ENCODE measurements at regions not wholly inside any gene's neighbourhood (a gene's known extent, or its start where the extent isn't known, plus 50 kb on each side); places are given as distances from the start of the nearest gene placed in this dataset.
"Not testable (repeated sequence)": the region's sequence is repeated elsewhere in the genome, so short reads cannot be mapped to it uniquely, and the experiment has no call there.

DNA sequence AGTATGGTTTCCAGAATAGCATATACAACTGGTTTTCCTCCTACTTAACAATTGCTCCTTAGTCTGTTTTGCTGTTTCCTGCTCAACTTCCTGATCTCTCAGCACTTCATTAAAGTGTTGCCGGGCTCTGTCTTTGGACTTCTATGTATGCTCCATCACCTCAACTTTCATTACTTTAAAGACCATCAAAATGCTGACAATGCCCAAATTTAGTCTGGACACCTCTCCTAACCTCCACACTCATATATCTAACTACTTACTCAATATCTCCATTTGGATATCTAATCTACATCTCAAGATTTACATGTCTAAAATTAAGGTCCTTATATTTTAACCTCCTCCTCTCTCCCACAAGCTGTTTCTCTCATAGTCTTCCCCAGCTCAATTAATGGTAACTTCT is 54.4 kb upstream of the LGR5 start:
- DNase-seq: no peak

- DNase-seq: not testable (repeated sequence)
These were observed 62.8 kb upstream of the LGR5 start for GRCh38 chr12:71376711-71377355.

DNA sequence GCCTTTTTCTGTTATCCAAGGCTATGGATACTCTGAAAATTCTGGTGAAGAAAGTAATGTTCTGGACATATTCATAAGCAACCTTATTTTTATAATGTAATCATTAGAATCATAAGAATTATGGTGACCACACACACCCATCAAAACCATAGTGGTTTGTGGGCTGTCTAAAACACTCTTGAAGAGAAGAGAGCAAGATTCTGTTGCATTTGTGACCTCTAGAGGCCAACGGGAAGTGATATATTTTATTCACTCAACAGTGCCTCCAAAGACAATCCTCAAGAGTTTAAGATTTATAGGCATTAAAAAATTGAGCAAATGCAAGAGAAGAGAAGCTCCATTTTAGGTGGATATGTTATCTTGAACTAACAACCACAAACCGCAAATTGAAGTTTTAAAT is 68.5 kb upstream of the LGR5 start:
- DNase-seq: no peak

DNA sequence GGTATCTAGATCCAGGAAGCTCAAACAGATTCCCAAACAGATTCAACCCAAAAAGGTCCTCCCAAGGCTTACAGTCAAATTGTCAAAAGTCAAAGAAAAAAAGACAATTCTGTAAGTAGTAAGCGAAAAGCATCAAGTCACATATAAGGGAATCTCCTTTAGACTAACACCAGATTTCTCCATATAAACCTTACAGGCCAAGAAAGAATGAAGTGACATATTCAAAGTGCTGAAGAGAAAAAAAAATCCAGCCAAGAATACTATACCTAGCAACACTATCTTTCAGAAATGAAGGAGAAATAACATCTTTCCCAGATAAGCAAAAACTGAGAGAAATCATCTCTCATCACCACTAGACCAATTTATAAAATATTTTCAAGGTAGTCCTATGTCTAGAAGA is 79.6 kb upstream of the LGR5 start:
- no peak for DNase-seq

DNA sequence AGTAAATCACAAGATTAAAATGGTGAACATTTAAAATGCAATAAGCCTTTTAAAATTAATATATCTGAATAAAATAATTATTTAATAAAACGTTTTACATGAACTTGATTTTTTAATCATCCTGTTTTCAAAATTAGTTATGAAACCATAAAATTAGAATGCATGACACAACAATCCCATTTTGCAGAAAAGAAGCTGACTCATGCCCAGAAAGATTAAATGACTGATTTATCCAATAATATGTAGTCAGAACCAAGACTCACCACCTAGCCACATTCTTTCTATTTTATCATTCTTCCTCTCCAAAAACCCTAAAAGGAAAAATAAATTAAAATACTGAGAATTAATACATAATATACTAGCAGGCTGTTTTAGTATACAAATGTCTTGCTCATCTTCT is 83.0 kb upstream of the LGR5 start:
- no peak for DNase-seq

- peak; percentile 13 for DNase-seq
These were observed 84.7 kb upstream of the LGR5 start for GRCh38 chr12:71354871-71355270.

- no peak for DNase-seq
These were observed 86.0 kb upstream of the LGR5 start for GRCh38 chr12:71353607-71354006.

GRCh38 chr12:71349950-71350349 is 89.6 kb upstream of the LGR5 start:
- DNase-seq: no peak

GRCh38 chr12:71338933-71339332 is 100.7 kb upstream of the LGR5 start:
- no peak for DNase-seq

- DNase-seq: no peak
These were observed 103.7 kb upstream of the LGR5 start for GRCh38 chr12:71335963-71336257.

GRCh38 chr12:71335151-71335962 is 104.2 kb upstream of the LGR5 start:
- no peak for DNase-seq

DNA sequence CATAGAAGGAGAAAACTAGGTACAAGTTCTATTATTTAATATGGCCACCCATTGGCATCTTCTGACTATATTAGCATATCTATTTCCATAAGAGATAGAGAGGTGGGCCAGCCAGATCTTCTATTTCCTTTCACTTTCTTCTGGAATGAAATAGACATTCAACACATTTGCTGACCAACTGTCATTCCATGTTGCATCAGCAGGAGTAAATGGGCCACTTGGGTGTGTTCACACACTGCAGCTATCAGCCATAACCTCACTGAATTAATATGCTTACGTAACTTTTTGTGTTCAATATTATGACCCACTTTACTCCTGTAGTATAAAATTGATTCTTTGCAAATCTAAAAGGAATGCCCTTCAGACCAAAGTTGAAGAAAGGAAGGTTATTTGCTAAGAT is 106.2 kb upstream of the LGR5 start:
- no peak for DNase-seq

- no peak for DNase-seq
These were observed 109.6 kb upstream of the LGR5 start for GRCh38 chr12:71329956-71330355.

- DNase-seq: no peak
These were observed 118.1 kb upstream of the LGR5 start for GRCh38 chr12:71321531-71321930.

DNA sequence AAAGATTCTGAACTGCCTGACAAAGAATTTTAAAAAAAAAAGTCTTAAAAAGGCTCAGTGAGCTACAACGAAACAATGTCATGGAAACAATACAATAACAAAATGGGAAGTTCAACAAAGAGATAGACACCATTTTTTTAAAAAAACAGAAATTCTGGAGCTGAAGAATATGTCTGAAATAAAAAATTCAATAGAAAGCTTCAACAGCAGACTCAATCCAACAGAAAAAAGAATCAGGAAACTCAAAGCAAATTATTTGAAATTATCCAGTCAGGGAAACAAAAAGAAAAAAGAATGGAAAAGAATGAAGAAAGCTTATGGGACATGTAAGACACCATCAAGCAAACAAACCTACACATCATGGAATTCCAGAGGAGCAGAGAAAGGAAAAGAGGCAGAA is 118.5 kb upstream of the LGR5 start:
- no peak for DNase-seq

- DNase-seq: no peak
These were observed 124.1 kb upstream of the LGR5 start for GRCh38 chr12:71315328-71315985.

DNA sequence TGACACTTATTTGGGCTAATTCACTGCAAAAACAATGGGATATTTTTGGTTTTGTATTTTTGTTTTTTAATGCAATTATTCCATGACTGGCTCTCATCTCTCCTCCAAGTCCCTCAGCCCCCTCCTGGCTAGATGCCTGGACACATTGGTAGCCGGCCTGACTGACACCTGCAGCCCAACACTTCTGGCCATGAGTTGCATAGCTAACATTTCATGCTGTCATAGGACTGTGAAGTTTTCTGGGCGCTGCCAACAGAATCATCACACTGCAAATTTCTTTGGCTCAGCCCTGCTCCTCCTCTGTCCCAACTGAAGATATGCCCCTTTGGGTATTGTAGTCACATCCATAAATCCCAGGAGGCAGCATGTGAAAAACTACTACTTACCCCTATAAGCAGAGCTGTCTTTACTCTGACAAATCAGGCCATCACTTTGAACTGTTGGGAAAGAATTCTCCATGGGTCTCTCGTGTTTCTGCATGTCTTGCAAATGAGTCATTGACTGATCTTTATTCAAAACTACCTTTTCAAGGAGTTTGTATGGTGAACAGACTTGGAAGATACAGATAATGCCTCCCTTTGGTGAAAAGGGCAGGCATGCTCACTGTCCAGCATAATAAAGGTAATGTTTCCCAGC is 126.7 kb upstream of the LGR5 start:
- DNase-seq: no peak

- not testable (repeated sequence) for DNase-seq
These were observed 128.0 kb upstream of the LGR5 start for GRCh38 chr12:71311611-71312010.

DNA sequence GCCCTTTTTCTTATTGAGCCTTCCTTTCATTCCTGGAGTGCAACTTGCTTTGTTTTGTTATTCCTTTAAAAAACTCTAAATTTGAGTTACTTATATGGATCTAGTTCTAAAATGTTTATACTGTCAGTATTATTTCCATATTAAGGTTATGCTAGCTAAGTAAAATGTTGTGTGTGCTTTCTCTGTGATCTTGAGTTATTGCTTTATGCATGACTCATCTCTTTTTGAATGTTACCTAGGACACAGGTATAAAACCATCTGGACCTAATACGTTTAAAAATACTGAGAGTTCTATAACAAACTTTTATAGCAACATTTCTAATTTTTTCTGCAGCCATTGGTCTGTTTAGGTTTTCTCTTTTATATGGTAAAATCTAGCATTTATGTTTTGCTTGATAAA is 132.8 kb upstream of the LGR5 start:
- no peak for DNase-seq

DNA sequence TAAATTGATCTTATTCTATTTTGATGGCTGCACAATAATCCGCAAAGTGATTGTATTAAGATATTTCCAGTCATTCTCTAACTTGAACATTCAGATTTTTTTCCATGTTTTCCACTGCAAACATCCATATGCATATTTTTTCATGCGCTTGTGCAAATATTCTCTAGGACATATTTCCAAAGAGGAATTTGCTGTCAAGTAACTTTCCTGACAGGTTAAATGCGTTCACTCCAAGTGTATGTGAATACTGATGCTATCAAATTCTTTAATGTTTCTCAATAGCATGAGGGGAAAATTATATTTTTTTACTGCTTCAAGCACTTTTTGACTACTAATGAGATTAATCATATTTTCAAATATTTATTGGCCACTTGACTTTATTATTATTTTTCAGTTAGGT is 135.3 kb upstream of the LGR5 start:
- DNase-seq: no peak

DNA sequence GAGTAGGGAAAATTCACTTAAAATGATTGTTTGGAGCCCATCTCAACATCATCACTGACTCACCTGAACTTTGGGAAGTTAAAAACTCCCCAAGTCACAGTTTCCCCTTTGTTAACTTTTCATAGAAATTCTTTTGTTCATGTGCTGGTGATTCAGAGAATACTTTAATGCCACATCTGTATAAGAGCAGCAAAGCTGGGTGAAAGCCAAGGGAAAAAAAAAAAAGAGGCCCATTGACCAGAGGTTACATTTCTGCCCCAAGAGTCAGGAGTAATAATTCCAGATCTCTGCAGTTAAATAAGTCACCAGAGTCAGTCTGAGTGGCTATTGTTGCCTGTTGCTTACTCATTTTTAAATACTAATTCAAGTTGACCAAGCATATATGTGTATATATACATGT is 136.4 kb upstream of the LGR5 start:
- no peak for DNase-seq

- DNase-seq: no peak
These were observed 138.6 kb upstream of the LGR5 start for GRCh38 chr12:71300772-71301675.
